ENCODE measurements at regions not wholly inside any gene's neighbourhood (a gene's known extent, or its start where the extent isn't known, plus 50 kb on each side); places are given as distances from the start of the nearest gene placed in this dataset.

- DNase-seq (ENCODE audit: low read depth, low spot score), result no peak
These were observed 1642.4 kb upstream of the SLC39A10 start for GRCh38 chr2:194014639-194015038.

DNA sequence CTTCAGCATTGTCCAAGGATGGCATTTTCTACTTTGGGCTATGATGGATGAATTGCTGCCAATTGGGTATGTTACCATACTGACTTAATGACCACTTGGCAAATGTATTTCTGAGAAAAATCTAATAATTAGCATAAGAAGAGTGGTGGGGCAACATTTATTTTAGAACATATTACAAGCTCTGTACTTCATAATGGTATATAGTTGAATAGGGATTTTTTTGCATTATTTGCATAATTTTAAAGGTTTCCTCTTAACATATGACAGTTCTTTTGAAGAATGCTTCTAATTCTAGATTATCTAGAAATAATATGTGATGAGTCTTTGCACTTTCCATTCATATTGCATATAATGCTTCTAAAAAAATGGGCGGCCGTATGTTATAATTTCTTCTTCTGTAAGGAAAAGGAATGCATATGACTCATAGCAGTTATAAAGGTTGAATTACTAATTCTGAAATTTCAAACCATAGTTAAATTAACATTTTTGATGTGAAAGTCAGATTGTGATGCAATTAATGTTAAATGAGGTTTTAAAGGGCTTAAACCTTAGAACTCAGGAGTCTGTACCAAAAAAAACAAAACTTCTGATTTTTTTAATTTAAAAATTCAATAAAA is 1652.3 kb upstream of the SLC39A10 start:
- DNase-seq (ENCODE audit: low read depth, low spot score), result no peak

- no peak for DNase-seq (ENCODE audit: low read depth, low spot score)
These were observed 1653.1 kb upstream of the SLC39A10 start for GRCh38 chr2:194003911-194004310.

DNA sequence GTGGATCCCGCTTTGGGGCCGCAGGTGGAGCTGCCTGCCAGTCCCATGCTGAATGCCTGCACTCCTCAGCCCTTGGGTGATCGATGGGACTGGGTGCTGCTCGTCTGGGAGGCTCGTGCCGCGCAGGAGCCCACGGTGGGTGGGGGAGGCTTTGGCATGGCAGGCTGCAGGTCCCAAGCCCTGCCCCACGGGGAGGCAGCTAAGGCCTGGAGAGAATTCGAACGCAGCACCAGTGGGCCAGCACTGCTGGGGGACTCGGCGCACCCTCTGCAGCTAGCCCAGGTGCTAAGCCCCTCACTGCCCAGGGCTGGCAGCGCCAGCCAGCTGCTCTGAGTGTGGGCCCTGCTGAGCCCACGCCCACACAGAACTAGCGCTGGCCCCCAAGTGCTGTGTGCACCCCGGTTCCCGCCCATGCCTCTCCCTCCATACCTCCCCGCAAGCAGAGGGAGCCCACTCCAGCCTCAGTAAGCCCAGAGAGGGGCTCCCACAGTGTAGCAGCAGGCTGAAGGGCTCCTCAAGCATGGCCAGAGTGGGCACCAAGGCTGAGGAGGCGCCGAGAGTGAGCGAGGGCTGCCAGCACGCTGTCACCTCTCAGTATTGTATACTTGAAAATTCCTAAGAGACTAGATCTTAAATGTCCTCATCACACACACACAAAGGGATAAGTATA is 1654.2 kb upstream of the SLC39A10 start:
- no peak for DNase-seq (ENCODE audit: low read depth, low spot score)

- no peak for DNase-seq (ENCODE audit: low read depth, low spot score)
These were observed 1666.2 kb upstream of the SLC39A10 start for GRCh38 chr2:193990868-193991267.

DNA sequence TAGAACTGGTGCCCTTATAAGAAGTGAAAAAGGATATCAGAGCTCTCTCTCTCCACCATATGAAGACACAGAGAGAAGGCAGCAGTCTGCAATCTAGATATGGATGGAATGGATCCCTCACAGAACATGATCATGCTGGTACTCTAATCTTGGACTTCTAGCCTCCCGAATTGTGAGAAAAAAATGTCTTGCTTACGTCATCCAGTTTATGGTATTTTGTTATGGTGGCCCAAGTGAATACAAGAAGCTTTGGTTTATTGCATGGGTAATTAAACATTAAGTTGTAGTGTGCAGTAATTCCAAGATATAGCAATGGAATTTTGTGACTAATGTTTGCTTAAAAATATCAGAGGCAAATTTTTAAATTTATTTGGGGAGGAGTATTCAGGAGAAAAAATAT is 1667.4 kb upstream of the SLC39A10 start:
- DNase-seq (ENCODE audit: low read depth, low spot score), result no peak

DNA sequence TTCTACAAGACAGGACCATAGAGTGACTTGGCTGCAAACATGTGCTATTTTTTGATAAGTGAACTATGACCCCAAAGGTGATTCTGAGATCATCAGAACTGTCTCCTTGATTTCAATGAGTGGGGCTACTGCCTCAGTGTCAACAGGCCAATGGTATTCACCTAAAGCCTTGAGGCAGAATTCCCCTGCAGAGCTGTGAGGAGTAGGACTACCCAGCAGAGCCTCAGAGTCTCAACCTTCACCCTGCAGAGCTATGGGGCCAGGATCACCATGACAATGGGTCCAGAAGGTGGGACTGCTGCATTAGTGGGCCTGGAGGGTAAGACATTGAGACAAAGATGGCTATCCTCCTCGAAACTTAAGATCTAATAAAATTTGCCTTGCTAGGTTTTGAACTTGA is 1668.2 kb upstream of the SLC39A10 start:
- DNase-seq (ENCODE audit: low read depth, low spot score), result no peak

GRCh38 chr2:193985272-193985671 is 1671.8 kb upstream of the SLC39A10 start:
- DNase-seq (ENCODE audit: low read depth, low spot score), result no peak

DNA sequence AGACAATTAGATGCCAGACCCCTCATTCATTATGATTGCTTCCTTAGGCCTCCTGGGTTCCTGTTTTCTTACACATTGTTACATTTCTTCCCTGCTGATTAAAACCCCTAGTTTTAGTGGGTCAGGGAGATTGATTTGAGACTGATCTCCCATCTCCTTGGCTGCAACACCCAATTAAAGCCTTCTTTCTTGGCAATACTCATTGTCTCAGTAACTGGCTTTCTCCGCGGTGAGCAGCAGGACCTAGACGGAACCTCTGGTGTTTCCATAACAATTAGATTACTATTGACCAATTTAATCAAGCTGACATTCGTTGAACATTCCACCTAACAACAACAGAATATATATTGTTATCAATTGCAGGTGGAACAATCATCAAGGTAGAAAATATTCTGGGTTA is 1676.4 kb upstream of the SLC39A10 start:
- DNase-seq (ENCODE audit: low read depth, low spot score), result no peak

DNA sequence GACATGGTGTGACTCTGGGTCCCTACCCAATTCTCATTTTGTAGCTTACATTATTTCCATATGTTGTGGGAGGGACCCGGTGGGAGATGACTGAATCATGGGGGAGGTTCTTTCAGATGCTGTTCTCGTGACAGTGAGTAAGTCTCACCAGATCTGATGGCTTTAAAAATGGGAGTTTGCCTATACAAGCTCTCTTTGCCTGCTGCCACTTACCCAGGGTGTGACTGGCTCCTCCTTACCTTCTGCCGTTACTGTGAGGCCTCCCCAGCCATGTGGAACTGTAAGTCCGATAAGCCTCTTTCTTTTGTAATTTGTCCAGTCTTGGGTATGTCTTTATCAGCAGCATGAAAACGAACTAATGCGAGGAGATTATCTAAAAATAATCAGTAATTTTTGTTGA is 1683.2 kb upstream of the SLC39A10 start:
- no peak for DNase-seq (ENCODE audit: low read depth, low spot score)

DNA sequence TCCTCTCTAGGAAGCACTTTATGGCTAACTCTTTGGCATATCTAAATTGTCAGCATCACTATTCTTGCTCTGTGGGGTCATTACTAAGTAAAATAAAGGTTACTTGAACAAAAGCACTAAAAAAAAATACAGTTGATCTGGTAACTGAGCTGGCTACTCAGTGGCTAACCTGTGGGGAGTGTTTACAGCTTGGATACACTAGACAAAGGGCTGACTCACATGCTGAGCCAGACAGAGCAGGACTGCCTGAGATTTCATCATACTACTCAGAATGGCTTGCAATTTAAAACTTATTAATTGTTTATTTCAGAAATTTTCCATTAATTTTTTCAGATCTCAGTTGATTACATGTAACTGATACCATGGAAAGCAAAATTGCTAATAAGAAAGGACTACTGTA is 1690.4 kb upstream of the SLC39A10 start:
- DNase-seq (ENCODE audit: low read depth, low spot score), result no peak

GRCh38 chr2:193965263-193965662 is 1691.8 kb upstream of the SLC39A10 start:
- DNase-seq (ENCODE audit: low read depth, low spot score), result no peak

DNA sequence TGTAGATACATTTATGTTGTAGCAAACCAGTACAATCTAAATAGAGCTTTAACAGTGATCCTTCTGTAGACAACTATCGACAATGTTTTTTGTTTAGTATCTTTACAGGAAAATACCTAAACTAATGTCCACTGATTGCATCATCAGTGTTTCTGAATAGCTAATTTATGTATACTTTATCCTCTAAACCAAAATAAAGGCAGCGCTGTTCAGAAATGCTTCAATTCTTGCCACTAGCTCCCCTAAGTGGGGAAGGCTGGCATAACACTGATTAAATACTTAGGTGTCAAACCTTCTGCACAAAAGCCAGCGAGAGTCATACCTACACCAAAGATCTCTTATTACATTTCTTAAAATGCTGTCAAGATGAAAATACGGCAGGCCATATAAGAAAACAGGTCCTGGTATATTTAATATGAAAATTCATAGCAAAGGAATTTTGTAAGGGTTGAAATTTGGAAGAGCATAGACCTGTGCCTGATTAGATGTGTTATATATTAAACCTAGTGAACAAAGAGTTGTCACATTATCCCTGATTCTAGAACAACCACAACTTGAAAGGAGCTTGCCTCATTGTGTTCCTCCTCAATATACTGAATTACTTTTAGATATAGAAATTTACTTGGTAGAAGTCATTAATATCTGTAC is 1693.4 kb upstream of the SLC39A10 start:
- DNase-seq (ENCODE audit: low read depth, low spot score), result no peak

GRCh38 chr2:193946806-193947205 is 1710.2 kb upstream of the SLC39A10 start:
- no peak for DNase-seq (ENCODE audit: low read depth, low spot score)

DNA sequence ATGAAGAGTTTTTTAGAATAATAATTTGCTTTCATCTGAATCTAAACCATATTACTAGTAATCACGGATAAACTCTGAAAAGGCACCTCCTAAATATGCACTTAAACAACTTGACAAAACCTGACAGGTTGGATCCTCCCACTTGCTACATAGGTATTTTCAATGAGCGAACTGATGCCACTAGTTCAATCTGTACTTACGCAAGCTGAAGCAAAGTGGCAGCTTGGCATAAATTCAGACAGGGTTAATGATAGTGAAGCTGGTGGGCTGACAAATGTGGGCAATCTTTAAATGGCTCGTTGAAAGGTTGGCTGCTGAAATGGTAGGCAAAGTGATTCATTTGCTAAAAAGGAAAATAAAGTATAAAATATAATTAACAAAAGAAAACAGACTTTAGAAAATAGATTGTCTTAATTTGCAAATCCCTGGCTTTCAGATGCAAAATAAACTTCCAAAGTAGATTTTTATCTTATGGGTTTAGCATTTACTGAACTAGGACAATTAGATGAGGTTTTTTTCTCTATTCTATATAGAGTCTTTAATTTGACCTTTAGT is 1713.5 kb upstream of the SLC39A10 start:
- no peak for DNase-seq (ENCODE audit: low read depth, low spot score)

DNA sequence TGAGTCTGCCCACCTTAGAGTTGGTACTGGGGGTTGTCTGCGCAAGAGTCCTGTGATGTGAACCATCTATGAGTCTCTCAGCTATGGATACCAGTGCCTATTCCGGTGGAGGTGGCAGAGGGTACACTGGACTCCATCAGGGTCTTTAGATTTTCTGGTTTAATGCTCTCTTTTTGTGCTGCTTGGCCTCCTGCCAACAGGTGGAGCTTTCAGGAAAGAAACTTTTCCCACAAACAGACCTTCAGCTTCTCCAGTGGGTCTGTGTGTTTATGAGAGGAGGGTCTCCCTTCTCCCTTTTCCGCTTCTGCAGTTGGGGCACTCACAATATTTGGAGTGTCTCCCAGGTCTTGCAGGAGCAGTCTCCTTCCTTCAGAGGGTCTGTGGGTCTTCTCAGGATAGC is 1721.9 kb upstream of the SLC39A10 start:
- DNase-seq (ENCODE audit: low read depth, low spot score), result no peak

DNA sequence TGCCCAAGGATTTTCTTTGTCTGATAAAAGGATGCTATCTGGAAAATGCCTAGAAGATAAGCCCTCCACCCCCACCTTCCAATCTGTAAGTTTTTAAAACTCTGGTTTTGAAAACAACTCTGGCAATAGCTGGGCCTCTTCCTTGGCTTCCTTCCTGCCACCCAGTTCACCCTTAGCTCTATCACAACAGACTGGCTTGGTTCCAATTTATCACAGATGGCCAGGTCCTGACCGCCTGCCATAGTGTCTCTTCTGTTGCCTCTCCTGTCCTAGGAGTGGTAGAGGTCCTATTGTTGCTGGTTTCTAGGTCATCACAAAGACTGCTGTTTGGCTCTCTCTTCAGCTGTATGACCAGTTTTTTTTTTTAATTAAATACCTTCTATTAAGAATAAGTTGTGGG is 1727.9 kb upstream of the SLC39A10 start:
- no peak for DNase-seq (ENCODE audit: low read depth, low spot score)

DNA sequence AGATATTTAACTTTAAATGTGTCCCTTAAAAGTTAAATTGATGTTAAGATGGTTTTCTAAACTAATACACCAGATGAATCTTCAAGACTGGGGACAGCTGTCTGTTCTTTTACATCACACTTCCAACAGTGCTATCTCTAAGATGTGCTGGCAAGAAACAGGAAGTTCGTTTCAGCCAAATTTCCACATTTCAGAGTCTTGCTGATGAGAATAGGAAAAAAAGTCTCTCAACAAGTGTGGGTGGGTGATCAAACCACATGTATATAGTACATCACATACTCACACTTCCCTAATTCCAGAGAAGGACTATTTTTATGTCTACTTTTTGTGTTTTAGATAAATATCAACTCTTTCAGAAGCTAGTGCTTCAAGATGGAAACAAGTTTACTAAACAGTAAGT is 1712.8 kb upstream of the TMEFF2 start:
- no peak for DNase-seq (ENCODE audit: low read depth, low spot score)

DNA sequence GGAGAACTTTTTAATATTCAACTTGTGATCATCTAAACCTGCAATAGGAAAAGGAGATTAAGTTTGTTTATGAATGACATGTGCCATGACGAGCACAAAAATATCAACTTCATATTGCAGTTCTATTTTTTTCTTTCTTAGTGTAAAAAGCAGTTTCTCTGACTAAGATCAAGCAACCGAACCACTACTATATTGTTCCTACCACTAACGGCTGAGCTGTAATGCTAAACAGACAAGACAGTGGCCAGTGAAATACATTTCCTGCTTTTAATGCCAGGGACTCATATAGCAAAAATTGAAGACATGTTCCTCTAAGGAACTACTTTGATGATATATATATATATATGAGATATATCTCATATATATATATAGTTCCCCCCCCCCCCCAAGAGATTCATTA is 1705.6 kb upstream of the TMEFF2 start:
- no peak for DNase-seq (ENCODE audit: low read depth, low spot score)

GRCh38 chr2:193895226-193895625 is 1700.5 kb upstream of the TMEFF2 start:
- no peak for DNase-seq (ENCODE audit: low read depth, low spot score)

DNA sequence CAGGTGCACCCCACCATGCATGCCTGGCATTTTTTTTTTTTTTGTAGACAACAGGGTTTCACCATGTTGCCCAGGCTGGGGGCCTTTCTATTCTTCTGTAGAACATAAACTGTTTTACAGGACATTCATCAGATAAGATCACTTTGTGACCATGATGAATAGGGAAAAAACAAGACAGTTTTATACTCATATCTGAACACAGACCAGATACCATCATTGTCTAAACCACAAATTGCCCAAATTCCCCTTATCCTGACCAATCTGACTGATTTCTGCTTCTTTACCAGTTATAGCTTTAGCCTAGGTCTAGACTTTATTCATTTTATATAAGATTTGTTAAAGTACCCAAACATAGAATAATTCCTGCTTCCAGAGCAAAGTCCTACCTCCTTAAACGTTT is 1699.3 kb upstream of the TMEFF2 start:
- DNase-seq (ENCODE audit: low read depth, low spot score), result no peak

GRCh38 chr2:193891023-193891422 is 1696.3 kb upstream of the TMEFF2 start:
- no peak for DNase-seq (ENCODE audit: low read depth, low spot score)

DNA sequence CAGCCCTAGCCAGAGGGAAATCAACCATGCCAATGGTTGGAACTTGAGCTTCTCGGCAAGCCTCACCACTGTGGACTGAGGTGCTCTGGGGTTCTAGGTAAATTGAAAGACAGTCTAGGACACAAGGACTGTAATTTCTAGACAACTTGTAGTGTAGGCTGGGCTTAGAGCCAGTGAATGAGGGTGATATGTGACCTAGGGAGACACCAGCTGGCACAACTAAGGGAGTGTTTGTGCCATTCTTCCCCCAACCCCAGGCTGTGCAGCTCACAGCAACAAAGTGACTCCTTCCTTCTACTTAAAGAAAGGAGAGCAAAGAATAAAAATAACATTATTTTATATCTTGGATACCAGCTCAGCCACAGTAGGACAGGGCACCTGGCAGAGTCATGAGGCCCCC is 1690.7 kb upstream of the TMEFF2 start:
- DNase-seq (ENCODE audit: low read depth, low spot score), result no peak

All from activated CD4-positive, CD25-positive, alpha-beta regulatory T cell treated with anti-CD3 and anti-CD28 coated beads, Interleukin-2, amount 50 U/mL, for 16 hours (primary cell).